HG03045 (cell line): ENCODE measurements at regions not wholly inside any gene's neighbourhood (a gene's known extent, or its start where the extent isn't known, plus 50 kb on each side); places are given as distances from the start of the nearest gene placed in this dataset.
"Not testable (repeated sequence)": the region's sequence is repeated elsewhere in the genome, so short reads cannot be mapped to it uniquely, and the experiment has no call there.

ENCODE experiments used
- ATAC-seq: cut with Tn5 transposase; IDR thresholded peaks from one replicate; pipeline ENCODE4 v1.9.1; 2021; ENCODE audit warnings: mild to moderate bottlenecking, moderate library complexity; ENCODE audit not compliant: unreplicated experiment

DNA sequence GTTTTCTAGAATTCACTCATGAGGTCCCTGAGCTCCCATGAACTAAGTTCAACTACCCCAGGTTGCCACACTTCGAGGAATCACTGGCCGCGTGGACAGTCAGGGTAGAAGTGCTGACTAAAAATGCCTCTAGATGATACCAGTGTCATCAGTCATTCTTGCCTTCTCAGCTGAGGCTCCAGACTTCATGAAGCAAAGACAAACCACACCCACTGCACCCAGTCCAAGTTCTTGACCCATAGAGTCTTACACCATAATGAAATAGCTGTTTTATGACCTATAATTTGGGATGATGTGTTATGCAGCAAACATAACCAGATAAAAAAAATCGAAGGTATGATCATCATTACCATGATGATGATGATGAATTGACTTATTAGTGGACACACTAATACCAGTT is 632.9 kb upstream of the TLE4 start:
- ATAC-seq = no peak

DNA sequence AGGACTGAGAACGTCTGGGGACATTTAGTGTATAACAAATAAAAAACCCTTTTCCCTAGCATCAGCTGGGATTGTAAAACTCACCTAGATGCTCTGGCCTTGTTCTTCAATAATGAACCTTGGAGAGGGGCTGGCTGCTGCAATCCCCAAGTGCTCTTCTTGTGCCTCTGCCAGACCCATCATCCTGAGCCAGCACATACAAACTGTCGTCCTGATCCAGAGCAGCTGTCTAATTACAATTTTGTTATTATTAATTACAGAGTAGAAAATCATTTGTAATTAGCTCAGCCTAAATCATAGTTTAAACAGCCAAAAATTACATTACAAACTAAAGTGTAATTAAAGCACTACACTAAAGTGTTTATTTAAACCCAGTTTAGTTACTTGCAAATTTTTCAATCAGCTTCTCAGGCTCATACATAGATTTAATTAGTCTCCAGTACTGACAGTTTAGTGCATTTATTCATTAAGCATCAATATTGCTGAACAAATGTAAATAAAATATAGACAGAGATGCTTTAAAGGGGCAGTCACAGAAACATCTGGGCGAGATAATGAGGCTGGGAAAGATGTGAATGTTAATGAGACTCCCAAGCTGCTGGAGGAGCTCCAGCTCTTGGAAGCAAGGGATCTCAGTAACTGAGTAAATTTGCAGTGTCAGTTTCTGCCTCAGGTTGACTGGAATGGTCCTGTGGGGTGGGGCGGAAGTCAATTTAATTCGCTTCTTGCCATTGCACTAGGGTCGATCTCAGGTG is 632.3 kb upstream of the TLE4 start:
- ATAC-seq = no peak

DNA sequence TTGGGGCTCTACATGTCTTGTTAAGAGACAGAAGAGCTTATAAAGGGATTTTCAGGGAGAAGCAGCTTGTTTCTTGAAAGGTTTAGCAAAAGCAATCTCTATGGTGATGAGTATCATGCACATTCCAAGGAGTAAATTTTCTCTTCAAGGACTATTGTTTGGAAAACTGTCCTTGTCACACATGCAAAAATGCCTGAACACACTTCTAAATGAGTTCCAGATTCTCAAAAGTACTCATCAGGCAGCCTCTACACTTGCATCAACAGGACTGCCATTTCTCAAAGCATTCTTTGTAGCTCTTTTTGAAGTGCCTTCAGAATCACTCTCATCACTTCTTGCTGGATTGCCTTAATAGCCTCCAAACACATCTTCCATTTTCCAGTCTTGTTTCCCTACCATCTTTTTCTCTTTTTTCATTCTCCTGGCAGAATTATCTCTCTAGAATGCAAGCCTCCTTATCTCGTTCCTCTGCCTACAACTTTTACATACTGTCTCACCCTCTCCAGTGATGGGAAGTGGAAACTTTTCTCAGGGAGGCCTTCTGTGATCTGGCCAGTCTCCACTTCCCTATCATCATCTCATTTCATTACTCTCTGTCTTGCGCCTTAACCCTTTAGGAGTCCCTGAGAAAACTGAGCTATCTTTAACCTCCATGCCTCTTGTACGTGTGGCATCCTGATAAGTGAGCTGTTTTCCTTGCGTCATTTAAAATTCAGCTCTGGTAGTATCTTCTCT is 631.5 kb upstream of the TLE4 start:
- no peak for ATAC-seq

DNA sequence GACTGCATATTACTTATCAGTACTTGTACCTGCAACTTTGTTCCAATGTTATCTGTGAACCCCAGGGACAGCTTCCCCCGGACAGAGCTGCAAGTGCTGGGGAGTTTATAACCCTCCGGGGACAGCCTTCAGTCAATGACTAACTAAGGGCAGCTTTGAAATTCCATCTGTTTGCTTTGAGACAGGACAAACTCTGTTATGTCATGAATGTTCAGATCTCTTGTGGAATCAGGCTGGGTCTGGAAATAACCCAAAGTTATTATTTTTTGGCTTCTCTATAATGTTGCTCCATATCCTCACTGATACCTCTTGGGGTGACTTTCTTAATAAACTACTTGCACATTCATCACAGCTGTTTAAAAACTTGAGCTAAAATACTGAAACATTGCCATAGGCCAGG is 617.5 kb upstream of the TLE4 start:
- ATAC-seq = no peak

DNA sequence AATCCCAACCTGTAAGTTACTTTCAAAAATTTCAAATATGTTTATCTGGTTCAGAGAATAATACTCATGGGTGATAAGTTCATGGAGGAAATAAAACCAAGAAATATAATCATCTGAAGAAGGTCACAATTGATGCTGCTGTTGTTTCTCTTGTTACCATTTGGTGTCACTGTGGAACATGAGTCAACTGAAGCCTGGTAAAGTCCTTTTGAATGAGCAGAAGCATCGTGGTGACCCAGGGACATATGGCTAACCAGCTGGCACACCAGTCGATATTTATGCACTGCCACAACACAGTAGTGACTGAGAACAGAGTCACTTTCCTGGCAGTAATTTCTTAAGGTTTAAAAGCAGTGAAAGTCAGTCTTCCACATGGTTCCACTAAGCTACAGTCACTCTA is 612.9 kb upstream of the TLE4 start:
- ATAC-seq = no peak

DNA sequence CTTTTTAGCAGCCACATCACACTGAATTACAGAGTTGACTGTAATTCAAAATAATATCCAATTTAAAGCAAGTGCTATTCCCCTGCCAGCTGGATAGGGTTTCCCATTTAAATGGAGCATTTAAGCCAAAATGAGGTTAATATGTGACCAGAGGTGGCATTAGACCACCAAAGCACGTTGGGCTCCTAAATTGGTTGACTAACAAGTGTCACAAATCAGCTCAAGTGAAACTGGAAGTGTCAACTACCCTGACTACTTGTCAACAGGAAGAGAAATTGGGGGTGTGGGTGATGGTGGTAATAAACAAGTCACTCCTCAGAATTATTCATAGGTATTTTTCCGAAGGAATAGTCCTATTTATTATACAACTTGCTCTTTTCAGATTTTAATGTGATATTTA is 609.6 kb upstream of the TLE4 start:
- ATAC-seq = no peak

DNA sequence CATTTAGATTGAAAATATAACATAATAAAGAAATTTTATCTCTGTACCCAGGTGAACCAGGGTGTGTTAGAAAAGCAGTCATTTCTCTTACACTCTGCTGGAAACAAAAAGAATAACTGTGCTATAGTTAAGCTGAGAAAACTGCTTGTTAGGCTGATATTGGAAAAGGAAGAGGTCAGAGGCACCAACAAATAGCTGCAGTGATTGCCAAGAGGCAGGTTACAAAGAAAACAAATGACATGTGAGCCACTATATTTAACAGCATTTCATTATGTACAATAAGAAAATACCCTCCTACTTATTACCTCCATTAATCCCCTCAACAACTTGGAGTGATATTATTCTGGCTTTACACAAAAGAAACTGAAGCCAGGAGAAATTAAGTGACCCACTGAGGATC is 607.9 kb upstream of the TLE4 start:
- no peak for ATAC-seq

DNA sequence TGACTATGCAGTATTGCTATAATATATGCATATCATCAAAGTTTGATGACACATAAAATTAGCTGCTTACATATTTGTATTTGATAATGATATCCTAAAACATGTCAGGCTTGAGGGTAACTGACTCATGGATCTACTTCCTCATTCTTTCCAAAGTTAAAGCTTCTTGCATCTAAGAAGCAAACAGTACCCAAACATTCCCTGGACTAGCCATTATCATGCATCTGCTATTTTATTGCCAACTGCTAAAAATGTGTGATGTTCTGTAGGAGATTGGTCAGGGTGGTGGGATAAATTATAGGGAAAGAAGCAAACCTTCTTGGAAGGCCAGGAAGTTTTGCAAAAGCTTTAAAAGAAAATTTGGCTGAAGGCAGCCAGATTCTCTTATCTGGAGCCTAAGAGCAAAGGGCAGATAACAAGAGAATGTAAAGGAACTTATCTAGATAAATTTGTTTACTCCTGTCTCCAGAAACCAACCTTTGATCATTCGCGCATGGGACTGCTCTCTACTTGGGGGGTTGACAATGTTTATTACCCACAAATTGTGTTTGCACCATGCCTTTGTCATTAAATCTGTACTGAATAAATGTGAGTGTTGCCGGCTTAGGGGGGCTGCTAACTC is 604.1 kb upstream of the TLE4 start:
- ATAC-seq = no peak

DNA sequence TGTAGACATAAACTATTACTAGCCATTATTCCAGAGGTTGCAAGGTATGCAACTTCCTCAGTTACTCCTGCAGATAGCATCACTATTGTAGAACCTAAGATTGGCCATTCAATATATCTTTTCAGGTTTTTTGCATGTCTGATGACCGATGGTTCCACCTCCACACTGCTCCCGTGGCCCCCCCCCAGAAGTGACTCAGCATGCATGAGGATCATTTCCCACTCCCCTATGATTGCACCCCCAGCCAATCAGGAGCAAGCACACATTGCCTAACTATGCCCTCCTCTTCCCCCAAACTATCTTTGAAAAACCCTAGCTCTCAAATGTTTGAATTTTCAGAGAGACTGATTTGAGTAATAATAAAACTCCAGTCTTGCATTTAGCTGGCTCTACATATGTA is 601.4 kb upstream of the TLE4 start:
- no peak for ATAC-seq

DNA sequence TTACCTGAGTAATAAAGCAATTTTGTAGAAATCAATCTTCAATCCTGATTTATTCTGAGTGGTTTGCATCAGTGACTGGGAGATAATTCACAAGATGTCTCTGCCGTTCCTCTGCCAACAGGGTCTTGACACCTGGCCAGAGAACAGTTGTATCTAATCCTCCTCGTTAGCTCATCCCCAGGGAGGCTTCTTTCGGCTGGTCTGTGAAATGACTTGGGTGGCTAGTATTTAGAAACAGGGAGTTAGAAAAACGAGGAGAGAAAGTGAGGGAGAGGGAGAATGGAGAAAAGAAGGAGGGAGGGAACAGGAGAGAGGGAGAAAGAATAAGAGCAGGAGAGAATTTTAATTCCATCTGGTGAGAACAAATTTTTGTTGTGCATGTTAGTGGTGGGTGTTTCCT is 600.2 kb upstream of the TLE4 start:
- no peak for ATAC-seq

DNA sequence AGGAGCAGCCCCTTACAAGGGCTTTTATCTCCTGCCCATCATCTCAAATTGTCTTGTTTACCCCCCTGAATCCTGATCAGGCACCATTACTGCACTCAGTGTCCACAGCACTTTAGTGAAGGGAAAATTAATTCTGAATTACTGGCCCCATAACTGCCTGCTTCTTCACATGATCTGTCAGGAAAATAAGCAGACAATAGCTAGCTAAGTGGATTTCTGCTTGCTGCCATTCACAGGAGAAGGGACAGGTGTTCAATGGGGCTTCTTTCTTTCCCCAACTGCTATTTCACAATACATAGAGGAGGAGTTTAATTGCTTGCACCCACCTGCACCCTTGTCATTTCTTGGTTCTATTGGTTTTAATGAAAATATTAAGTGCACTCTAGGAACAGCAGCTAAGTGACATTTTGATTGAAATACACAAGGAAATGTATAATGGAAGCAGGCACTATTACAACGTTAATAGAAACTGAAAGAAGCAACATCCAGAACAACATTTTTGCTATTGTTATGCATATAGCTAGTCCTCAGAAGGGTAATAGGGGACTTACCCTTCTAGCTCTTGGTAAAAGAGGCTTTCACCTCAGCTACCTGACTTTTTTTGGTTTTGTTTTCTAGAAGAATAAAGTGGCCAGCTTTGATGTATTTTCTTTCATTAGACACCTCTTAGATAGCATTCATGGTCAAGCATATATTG is 599.3 kb upstream of the TLE4 start:
- no peak for ATAC-seq

DNA sequence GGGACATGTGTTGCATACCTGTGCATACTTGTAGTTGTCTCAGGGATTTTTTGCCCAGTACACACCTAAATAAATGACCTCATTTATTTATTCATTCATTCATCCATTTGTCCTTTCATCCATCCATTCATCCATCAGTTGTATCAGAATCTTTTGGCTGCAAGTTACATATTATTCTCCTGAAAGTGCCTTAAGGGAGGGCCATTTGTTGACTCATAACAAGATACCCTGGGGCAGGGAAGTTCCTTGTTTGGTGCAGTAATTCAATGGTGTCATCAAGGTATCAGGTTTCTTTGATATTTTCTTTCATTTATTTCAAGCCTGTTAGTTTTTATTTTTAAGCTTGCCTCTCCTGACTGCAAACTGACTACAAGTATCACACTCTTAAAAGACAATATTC is 597.9 kb upstream of the TLE4 start:
- no peak for ATAC-seq

DNA sequence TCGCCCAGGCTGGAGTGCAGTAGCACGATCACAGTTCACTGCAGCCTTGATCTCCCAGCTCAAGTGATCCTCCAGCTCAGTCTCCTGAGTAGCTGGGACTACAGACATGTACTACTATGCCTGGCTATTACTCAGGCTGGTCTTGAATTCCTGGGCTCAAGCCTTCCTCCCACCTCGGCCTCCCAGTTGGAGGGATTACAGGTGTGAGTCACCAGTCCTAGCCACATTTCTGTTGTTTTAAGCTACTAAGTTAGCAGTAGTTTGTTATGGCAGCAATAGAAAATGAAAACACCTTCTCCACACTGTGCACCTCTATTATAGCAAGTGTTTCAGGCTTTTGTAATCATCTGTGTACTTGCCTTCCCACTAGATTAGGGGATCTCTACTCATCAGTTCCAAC is 588.9 kb upstream of the TLE4 start:
- no peak for ATAC-seq

DNA sequence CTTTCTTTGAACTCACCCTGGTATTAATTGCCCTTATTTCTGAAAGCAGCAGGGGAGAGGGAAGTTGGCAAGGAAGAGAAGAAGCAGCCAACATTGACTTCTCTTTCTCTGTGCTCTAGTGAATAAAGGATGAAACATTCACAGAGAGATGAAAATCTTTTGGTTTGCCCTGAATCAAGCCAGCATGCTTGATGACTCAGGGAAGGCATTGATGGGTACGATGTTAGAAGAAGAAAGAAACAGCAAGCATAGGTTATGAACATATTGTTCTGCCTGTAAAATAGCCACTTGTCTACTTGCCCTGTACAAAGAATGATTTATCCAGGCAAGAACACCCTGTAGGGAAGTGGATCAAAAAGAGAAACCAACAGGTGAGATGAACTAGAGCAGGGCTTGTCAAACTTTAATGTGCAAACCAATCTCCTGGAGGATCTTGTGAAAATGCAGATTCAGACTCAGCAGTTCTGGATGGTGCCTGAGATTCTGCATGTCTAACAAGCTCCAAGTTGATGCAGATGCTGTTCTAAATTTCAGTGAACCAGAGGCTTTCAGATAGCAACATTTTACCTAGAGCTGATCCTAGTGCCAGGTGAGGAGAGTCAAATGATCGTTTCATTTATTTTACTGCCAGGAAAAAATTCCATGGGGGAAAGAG is 586.6 kb upstream of the TLE4 start:
- no peak for ATAC-seq

DNA sequence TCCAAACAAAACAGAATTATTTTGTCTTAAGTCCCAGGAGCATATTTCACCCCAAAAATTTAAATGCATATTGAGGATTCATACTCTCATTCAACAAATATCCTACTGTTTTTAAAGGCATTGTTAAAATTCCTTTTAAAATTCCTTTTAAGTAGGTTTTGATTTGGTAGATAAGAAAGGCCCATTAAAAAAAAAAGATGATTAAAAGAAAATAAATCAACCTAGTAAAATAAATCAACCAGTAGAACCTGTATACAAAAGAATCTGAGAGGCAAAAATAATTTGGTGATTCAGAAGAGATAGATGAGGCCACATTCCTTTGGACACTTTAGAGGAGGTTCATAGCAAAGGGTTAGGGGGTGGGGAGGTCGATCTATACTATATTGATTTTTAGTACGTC is 585.3 kb upstream of the TLE4 start:
- ATAC-seq = no peak

DNA sequence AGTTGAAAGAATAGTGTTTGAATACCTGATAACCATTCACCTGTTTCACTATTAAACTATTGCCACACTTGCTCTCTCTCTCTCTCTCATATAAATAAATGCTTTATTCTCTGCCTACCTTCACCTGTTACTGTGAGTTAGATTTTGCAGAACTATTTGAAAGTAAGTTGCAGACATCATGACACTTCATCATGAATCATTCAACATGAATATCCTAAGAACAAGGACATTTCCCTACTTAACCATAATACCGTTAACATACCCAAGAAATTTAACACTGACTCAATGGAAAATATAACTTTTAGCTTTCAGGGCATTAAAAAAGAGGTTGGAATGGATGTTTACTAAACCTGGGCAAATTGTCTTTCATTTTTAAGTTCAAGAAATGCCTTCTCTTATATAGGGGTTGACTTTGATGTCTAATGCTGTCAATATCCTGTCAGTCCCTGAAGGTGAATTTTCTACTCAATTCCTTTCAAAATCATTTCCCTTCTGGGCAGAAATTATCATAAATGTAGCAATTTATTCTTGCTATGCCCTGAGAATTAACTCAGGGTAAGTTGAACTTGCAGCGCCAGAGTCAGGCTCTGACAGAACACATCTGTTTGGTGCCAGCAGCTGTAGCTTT is 582.6 kb upstream of the TLE4 start:
- no peak for ATAC-seq

DNA sequence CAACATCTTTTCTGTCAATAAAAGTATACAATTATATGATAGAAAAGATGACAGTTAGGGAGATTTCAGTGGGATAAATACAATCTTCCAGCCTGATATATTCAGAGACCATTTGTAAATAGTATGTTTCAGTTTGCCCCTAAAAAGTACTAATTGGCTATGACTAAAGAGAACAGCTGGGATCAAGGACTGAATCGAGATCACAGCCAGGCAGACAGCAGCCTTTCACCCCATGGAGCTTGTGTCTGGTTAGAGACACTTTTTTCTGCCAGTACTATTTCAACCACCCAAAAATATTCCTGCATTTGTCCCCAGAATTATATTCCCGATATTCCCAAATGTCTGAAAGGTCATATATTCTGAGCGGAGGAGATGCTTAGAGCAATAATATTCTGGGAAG is 577.3 kb upstream of the TLE4 start:
- no peak for ATAC-seq

DNA sequence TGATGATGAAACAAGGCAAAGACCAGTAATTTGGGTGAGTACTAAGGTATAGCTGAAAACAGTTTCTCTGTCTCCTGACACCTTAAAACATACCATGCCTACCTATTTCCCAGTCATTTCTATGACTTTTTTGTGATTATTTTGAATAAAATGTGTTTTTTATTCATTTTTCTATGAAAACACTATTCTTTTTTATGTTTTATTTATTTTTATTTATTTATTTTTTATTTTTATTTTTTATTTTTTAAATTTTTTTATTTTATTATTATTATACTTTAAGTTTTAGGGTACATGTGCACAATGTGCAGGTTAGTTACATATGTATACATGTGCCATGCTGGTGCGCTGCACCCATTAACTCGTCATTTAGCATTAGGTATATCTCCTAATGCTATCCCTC is 576.8 kb upstream of the TLE4 start:
- ATAC-seq = not testable (repeated sequence)

DNA sequence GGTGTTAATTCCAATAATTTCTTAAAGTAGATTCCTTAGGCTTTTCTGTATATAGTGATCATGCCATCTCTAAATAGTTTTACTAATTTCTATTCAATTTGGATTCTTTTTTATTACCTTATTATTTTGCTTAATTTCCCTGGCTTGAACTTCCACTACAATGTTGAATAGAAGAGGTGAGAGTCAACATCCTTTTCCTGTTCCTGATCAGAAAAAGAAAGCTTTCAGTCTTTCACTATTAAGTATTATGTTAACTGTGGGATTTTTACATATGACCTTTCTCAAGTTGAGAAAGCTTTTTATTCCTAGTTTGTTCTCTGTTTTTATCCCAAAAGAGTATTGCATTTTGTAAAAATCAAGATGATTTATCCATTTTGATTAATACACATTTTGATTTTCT is 574.5 kb upstream of the TLE4 start:
- ATAC-seq = no peak

DNA sequence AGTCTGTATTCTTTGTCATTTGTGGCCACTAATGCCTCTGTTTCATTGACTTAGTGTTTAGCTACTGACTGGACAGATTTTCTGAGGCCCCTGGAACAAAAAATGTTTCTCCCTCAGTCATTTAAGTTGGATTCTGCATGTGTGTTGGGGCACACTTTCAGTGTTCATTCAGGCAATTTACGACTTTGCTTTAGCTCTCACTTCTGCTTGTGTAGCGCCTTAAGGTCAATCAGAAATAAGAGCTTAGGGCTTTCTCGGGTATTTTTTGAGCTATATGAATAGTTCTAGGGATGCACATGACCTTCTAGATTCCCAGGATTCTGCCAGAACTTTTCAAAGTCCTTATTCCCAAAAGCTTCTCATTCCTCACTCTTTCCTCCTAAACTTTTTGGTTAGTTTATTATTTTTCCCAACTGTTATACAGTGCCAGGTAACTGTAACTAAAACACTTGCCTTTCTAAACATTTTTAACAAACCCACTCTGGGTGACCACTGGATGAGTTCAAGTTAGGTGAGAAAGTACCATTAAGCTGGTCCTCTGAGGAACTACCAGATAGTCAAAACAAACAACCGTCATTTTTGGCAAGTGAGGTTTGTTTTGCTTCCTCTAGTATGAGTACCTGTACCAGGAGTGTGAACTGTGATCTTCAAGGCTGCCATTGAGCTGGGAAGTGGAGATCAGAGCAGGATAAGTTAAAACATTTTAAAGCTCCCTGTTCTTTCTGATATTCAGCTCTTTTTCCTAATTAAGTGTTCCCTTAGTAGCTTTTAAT is 571.3 kb upstream of the TLE4 start:
- no peak for ATAC-seq
